ENCODE measurements at regions not wholly inside any gene's neighbourhood (a gene's known extent, or its start where the extent isn't known, plus 50 kb on each side); places are given as distances from the start of the nearest gene placed in this dataset.

DNA sequence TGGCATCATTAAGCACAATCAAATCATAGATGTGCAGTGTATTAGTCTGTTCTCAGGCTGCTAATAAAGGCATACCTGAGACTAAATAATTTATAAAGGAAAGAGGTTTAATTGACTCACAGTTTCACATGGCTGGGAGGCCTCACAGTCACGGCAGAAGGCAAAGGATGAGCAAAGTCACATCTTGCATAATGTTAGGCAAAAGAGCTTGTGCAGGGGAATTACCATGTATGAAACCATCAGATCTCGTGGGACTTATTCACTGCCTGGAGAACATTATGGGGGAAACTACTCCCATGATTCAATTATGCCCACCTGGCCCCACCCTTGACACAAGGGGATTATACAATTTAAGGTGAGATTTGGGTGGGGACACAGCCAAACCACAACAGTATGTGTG is 245.2 kb upstream of the DACH1 start:
- Mint-ChIP-seq H3K4me3 (no peak overlapping the region), H3K4me1 (ENCODE audit: low read depth) (no peaks in the 10 kb centered on the region), H3K27me3 (ENCODE audit: low read depth) (no peaks in the 10 kb centered on the region), H3K27ac (no peak overlapping the region), H3K9me3 (peaks cover 4% of the 10 kb centered on the region), H3K36me3 (ENCODE audit: low read depth) (no peaks in the 10 kb centered on the region)
- no peak for DNase-seq (ENCODE audit: low spot score)

DNA sequence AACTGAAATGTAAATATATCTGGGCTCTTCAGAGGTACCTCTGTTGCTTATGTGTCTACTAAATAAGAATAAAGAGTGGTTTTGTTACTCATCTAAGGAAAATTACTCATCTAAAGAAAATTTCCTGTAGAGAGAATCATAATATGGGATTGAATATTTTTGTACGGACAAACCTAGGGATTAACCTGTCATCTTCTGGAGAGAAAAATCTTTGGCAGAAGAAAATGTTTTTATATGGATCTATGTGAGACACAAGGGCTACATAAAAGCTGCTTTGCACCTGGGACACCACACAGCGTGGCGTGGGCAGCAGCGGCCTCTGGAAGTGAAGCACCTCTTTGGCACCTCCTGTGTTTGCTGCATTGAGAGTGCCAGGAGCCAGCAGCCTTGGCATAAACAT is 242.9 kb upstream of the DACH1 start:
- peaks cover 8% of the 10 kb centered on the region for H3K9me3 Mint-ChIP-seq
- no peak overlapping the region for H3K4me3 Mint-ChIP-seq
- DNase-seq (ENCODE audit: low spot score): no peak
- H3K27ac Mint-ChIP-seq: no peak overlapping the region
- no peaks in the 10 kb centered on the region for H3K4me1 Mint-ChIP-seq (ENCODE audit: low read depth)
- no peaks in the 10 kb centered on the region for H3K27me3 Mint-ChIP-seq (ENCODE audit: low read depth)
- H3K36me3 Mint-ChIP-seq (ENCODE audit: low read depth): no peaks in the 10 kb centered on the region

DNA sequence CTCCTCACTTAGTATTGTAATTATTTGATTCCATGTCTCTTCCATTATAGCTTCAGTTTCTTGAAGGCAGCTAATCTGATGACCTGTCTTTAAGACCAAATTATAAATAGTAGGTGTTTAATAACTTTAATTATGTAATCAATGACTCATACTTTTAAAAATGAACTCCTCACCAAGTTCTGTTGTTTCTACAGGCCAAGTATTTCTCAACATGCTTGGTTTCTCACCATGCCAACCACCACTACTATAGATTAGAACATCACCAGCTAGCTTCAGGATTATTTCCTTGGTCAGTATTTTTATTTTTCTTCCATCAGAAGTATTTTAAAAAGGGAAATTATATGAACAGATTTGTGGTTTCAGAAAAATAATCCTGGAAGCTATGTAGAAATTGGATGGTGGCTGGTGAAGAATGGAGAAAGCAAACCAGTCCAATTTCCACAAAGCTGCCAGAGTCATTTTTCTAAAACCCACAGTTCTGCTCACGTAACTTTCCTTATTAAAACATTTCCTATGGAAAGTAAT is 237.7 kb upstream of the DACH1 start:
- Mint-ChIP-seq H3K27ac (no peak overlapping the region), H3K4me1 (ENCODE audit: low read depth) (no peaks in the 10 kb centered on the region), H3K4me3 (no peak overlapping the region), H3K36me3 (ENCODE audit: low read depth) (no peaks in the 10 kb centered on the region), H3K27me3 (ENCODE audit: low read depth) (no peaks in the 10 kb centered on the region), H3K9me3 (peaks cover 13% of the 10 kb centered on the region)
- no peak for DNase-seq (ENCODE audit: low spot score)

DNA sequence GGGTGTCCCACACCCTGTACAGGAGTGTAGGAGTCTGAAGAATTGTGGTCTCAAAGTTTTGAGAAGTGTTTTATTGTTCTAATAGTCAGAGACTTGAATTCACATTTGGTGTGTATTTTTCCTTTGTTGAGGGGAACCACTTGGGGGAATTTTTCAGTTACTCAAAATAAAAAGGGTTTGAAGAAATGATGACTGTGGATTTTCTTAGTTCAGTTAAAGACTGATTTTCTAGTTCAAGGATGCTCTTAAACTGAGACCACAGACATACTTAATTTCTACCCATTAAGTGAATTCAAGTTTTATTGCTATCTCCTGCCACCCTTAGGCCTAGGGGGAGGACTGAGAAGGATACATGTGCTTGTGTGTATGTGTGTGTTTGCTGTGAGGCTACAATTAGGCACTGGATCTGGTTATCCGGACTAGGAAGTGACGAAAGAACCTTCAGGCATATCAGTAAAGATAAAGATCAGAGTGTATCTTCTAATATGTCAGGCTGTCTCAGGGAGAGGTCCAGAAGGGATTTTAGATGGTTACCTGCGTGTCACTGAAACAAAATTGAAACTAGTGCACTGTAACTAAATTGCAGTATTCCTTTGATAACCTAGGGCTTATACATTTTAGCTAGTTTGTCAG is 234.9 kb upstream of the DACH1 start:
- no peak for DNase-seq (ENCODE audit: low spot score)
- Mint-ChIP-seq H3K9me3 (peaks cover 13% of the 10 kb centered on the region), H3K27me3 (ENCODE audit: low read depth) (no peaks in the 10 kb centered on the region), H3K4me1 (ENCODE audit: low read depth) (no peaks in the 10 kb centered on the region), H3K4me3 (no peak overlapping the region), H3K27ac (no peak overlapping the region), H3K36me3 (ENCODE audit: low read depth) (no peaks in the 10 kb centered on the region)

DNA sequence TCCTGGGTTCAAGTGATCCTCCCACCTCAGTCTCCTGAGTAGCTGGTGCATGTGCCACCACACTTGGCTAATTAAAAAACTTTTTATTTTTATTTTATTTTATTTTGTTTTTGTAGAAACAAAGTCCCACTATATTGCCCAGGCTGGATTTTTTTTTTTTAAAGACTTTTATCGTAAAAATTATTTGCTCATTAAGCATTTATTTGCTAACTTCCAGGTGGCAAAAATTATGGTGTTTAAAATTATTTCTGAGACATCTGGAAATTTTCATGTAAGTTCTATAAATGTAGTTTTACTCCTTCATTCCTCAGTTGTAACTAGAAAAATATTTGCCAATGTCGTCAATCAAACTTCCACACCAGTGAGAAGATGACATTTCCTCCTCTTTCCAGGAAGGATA is 233.3 kb upstream of the DACH1 start:
- no peaks in the 10 kb centered on the region for H3K4me1 Mint-ChIP-seq (ENCODE audit: low read depth)
- no peaks in the 10 kb centered on the region for H3K27me3 Mint-ChIP-seq (ENCODE audit: low read depth)
- no peak overlapping the region for H3K4me3 Mint-ChIP-seq
- no peak overlapping the region for H3K27ac Mint-ChIP-seq
- H3K36me3 Mint-ChIP-seq (ENCODE audit: low read depth): no peaks in the 10 kb centered on the region
- H3K9me3 Mint-ChIP-seq: peaks cover 5% of the 10 kb centered on the region
- DNase-seq (ENCODE audit: low spot score): no peak

DNA sequence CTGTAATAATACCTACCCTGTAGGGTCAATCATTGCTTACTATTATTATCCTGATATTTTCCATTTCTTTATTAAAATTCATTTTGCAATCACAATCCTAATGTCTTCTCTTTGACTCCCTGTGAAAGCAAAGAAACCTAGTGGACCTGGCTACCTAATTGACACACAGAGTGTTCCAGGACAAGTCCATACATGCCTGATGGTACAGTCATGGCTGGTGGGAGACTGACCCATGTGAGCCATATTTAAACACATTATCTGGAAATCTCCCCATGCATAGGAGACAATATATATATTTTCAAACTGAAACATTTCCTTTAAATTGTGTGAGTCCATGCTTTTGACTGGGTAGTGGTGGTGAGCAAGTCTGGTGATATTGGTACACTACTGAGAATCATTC is 230.6 kb upstream of the DACH1 start:
- Mint-ChIP-seq H3K36me3 (ENCODE audit: low read depth) (no peaks in the 10 kb centered on the region), H3K4me3 (no peak overlapping the region), H3K27ac (no peak overlapping the region), H3K27me3 (ENCODE audit: low read depth) (no peaks in the 10 kb centered on the region), H3K4me1 (ENCODE audit: low read depth) (no peaks in the 10 kb centered on the region), H3K9me3 (no peaks in the 10 kb centered on the region)
- no peak for DNase-seq (ENCODE audit: low spot score)

DNA sequence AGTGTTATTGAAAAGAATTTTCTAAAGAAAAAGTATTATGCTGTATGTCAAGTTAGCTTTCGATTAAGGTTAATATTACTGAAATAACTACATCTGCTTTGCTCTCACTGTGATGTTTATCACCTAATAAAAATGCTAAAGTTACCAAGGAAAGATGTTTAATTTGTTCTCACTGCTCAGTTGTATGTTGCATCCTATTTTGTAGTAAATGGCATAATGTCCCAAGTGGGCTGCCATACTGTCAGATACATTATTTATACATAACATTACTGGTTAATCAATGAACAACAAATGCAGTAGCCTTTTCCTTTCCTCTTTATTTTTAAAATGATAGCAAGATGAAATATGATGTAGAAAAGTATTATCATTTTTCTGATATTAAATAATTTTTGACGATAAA is 226.3 kb upstream of the DACH1 start:
- DNase-seq (ENCODE audit: low spot score): no peak
- Mint-ChIP-seq H3K4me3 (no peak overlapping the region), H3K27ac (no peak overlapping the region), H3K4me1 (ENCODE audit: low read depth) (no peaks in the 10 kb centered on the region), H3K9me3 (no peaks in the 10 kb centered on the region), H3K36me3 (ENCODE audit: low read depth) (no peaks in the 10 kb centered on the region), H3K27me3 (ENCODE audit: low read depth) (no peaks in the 10 kb centered on the region)

DNA sequence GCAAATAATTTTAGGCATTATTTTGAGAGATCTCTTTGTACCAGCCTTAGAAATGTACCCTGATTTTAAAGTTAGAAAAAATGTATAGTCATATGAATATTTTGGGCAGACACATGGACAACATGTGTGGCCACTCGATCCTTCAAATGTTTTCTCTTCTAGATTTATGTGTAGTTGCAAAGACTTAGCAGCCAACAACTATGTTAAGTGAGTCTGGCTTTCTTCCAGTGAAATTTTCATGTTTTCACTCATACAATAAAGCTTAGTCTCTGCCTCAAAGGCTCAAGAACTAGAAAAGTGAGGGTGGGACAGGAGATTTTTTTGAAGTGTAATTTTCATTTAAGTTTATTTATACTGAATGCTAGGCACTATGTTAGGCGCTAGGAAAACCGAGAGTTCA is 207.7 kb upstream of the DACH1 start:
- no peaks in the 10 kb centered on the region for H3K9me3 Mint-ChIP-seq
- no peak overlapping the region for H3K4me3 Mint-ChIP-seq
- H3K36me3 Mint-ChIP-seq (ENCODE audit: low read depth): no peaks in the 10 kb centered on the region
- H3K4me1 Mint-ChIP-seq (ENCODE audit: low read depth): no peaks in the 10 kb centered on the region
- no peaks in the 10 kb centered on the region for H3K27me3 Mint-ChIP-seq (ENCODE audit: low read depth)
- H3K27ac Mint-ChIP-seq: no peak overlapping the region
- DNase-seq (ENCODE audit: low spot score): no peak

DNA sequence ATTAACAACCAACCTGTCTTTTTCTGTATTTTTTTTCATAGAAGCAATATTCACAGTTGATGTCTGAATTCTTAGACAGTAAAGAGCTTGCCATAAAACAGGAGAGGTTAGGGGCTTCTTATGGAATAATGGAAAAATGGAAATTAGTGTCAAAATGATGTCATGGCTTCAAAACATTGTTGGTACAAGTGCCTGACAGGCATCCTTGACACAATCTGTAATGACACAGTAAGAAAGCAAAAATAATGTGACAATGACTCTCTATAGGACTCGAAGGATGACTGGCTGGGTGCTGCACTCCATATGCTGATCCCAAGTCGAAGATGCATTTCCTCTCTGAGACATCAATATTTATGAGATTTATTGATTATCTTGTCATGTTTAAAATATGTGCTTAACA is 205.3 kb upstream of the DACH1 start:
- H3K36me3 Mint-ChIP-seq (ENCODE audit: low read depth): no peaks in the 10 kb centered on the region
- DNase-seq (ENCODE audit: low spot score): no peak
- no peak overlapping the region for H3K4me3 Mint-ChIP-seq
- peaks cover 7% of the 10 kb centered on the region for H3K9me3 Mint-ChIP-seq
- H3K4me1 Mint-ChIP-seq (ENCODE audit: low read depth): no peaks in the 10 kb centered on the region
- H3K27ac Mint-ChIP-seq: no peak overlapping the region
- H3K27me3 Mint-ChIP-seq (ENCODE audit: low read depth): no peaks in the 10 kb centered on the region

DNA sequence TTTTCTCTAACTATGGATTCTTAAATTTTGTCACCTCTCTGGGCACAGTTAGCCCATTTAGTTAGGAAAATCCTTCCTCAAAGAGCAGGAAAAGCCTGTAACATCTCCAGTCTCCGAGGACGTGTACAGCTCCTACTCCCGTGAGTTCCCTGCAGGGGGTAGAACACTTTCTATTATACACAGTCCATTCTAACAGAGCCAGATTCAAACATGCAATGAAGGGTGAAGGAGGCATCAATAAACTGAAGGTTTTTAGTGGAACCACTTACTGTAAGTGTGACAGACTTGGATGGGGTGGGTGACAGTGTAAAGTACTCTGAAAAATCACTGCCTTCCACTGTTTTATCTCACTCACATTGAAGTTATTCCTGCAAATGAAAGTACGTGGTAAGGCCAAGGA is 204.7 kb upstream of the DACH1 start:
- DNase-seq (ENCODE audit: low spot score): no peak
- Mint-ChIP-seq H3K4me1 (ENCODE audit: low read depth) (no peaks in the 10 kb centered on the region), H3K4me3 (no peak overlapping the region), H3K27ac (no peak overlapping the region), H3K27me3 (ENCODE audit: low read depth) (no peaks in the 10 kb centered on the region), H3K36me3 (ENCODE audit: low read depth) (no peaks in the 10 kb centered on the region), H3K9me3 (peaks cover 13% of the 10 kb centered on the region)

DNA sequence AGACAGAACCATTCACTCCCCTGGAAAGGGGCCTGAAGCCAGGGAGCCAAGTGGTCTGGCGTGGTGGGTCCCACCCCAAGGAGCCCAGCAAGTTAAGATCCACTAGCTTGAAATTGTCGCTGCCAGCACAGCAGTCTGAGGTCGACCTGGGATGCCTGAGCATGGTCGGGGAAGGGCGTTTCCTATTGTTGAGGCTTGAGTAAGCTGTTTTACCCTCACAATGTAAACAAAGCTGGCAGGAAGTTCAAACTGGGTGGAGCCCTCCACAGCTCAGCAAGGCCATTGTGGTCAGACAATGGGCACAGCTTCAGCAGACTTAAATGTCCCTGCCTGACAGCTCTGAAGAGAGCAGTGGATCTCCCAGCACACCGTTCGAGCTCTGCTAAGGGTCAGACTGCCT is 195.6 kb upstream of the DACH1 start:
- H3K27me3 Mint-ChIP-seq (ENCODE audit: low read depth): no peaks in the 10 kb centered on the region
- DNase-seq (ENCODE audit: low spot score): no peak
- peaks cover 56% of the 10 kb centered on the region for H3K9me3 Mint-ChIP-seq

DNA sequence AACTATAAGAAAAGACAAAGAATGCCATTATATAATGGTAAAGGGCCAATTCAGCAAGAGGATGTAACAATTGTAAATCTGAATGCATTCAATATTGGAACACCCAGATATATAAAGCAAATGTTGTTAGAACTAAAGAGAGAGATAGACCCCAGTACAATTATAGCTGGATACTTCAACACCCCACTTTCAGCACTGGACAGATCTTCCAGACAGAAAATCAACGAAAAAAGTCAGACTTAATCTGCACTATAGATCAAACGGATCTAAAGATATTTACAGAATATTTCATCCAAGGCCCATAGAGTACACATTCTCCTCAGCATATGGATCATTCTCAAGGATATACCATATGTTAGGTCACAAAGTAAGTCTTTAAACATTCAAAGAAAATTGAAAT is 194.6 kb upstream of the DACH1 start:
- Mint-ChIP-seq H3K36me3 (ENCODE audit: low read depth) (no peaks in the 10 kb centered on the region), H3K4me3 (no peak overlapping the region), H3K9me3 (peaks cover 48% of the 10 kb centered on the region), H3K27me3 (ENCODE audit: low read depth) (no peaks in the 10 kb centered on the region), H3K4me1 (ENCODE audit: low read depth) (no peaks in the 10 kb centered on the region), H3K27ac (no peak overlapping the region)
- no peak for DNase-seq (ENCODE audit: low spot score)

More for the DNA sequence above, 195.6 kb upstream of the DACH1 start:
- H3K4me3 Mint-ChIP-seq: no peak overlapping the region
- H3K4me1 Mint-ChIP-seq (ENCODE audit: low read depth): no peaks in the 10 kb centered on the region
- H3K36me3 Mint-ChIP-seq (ENCODE audit: low read depth): no peaks in the 10 kb centered on the region
- H3K27ac Mint-ChIP-seq: no peak overlapping the region

DNA sequence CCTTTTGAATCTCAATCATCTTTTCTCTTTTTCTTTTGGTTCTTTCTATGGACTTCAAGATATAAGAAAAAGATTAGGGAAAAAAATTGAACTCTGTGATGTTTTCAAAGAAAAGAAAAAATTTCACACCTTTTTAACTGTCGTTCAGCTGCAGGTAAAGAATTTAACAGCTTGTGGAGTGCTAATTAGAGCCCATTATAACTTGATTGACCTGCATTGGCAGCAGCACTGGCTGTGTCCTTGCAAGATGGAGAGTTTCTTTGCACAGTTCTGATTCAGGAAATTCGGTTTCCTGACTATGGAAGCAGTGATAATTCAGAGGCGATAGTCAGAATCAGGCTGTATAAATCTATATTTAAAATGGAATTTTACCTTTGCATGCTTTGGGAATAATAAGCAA is 183.2 kb upstream of the DACH1 start:
- Mint-ChIP-seq H3K36me3 (ENCODE audit: low read depth) (no peaks in the 10 kb centered on the region), H3K27ac (no peak overlapping the region), H3K4me1 (ENCODE audit: low read depth) (no peaks in the 10 kb centered on the region), H3K4me3 (no peak overlapping the region), H3K9me3 (peaks cover 6% of the 10 kb centered on the region), H3K27me3 (ENCODE audit: low read depth) (no peaks in the 10 kb centered on the region)
- no peak for DNase-seq (ENCODE audit: low spot score)

DNA sequence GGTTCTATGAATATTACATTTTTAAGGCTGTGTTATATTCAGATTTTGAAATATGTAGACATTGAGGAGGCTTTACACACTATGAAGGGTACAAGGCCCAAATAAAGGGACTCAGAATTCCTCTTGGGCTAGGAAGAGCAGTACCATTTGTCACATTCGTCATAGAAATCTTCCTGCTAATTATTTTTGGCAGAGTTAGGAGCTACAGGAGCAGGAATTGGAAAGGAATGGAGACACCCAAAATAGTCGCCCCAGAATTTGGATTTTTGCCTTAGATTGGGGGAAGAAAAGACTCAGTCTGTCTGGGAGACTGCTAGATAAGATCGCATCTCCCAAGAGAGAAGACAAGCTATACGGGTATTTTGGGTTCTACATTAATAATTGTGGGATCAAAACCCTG is 176.4 kb upstream of the DACH1 start:
- H3K27ac Mint-ChIP-seq: no peak overlapping the region
- H3K36me3 Mint-ChIP-seq (ENCODE audit: low read depth): no peaks in the 10 kb centered on the region

DNA sequence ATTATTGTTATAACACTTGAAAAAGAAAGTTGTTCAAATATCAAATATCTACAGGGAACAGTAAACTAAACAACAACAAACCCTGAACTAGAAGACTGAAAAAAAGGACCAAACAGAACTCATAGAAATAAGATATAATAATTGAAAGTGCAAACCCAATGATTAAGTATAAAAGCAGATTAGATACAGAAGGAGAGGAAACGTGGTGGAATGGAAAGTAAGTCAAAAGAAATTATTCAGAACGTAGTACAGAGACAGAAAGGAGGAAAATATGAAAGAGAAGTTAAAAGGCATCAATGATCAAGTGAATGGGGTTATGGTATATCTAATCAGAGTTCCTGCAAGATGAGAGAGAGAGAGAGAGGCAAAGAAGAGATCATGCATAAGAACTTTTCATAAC is 174.2 kb upstream of the DACH1 start:
- Mint-ChIP-seq H3K27me3 (ENCODE audit: low read depth) (no peaks in the 10 kb centered on the region), H3K4me3 (no peak overlapping the region), H3K27ac (no peak overlapping the region), H3K4me1 (ENCODE audit: low read depth) (no peaks in the 10 kb centered on the region), H3K9me3 (peaks cover 4% of the 10 kb centered on the region), H3K36me3 (ENCODE audit: low read depth) (no peaks in the 10 kb centered on the region)
- DNase-seq (ENCODE audit: low spot score): no peak

More for the DNA sequence above, 176.4 kb upstream of the DACH1 start:
- Mint-ChIP-seq H3K27me3 (ENCODE audit: low read depth) (no peaks in the 10 kb centered on the region), H3K9me3 (no peaks in the 10 kb centered on the region), H3K4me1 (ENCODE audit: low read depth) (no peaks in the 10 kb centered on the region), H3K4me3 (no peak overlapping the region)
- DNase-seq (ENCODE audit: low spot score): no peak
